OCI-LY1 (cell line): ENCODE measurements at regions not wholly inside any gene's neighbourhood (a gene's known extent, or its start where the extent isn't known, plus 50 kb on each side); places are given as distances from the start of the nearest gene placed in this dataset.

Source experiments
- H2AFZ ChIP-seq: fragments of 200-600 bp; sonication (generic), shearing (Covaris generic); 2 replicates; pipeline ENCODE4 v1.6.0; 2014; ENCODE audit warnings: antibody characterized with exemption, mild to moderate bottlenecking, low read length
- H3F3A ChIP-seq: fragments of 200-600 bp; sonication (generic), shearing (Covaris generic); 2 replicates; pipeline ENCODE4 v1.6.0; 2014; ENCODE audit warnings: mild to moderate bottlenecking, antibody characterized with exemption, low read length, moderate library complexity; ENCODE audit not compliant: insufficient read depth
- H3K27ac ChIP-seq: fragments of 200-600 bp; sonication (generic); 2 replicates; pipeline ENCODE4 v1.5.1; 2014; ENCODE audit warnings: low read length, mixed run types, mild to moderate bottlenecking, low read depth; ENCODE audit not compliant: poor library complexity, severe bottlenecking
- H3K27me3 ChIP-seq: fragments of 200-600 bp; sonication (generic); 2 replicates; pipeline ENCODE4 v1.6.0; 2014; ENCODE audit warnings: antibody characterized with exemption, mild to moderate bottlenecking, low read length, moderate library complexity; ENCODE audit not compliant: insufficient read depth
- H3K36me3 ChIP-seq: fragments of 200-600 bp; sonication (generic); 2 replicates; pipeline ENCODE4 v1.6.1; 2014; ENCODE audit warnings: mild to moderate bottlenecking, antibody characterized with exemption, low read length, moderate library complexity, mixed read lengths; ENCODE audit not compliant: insufficient read depth
- H3K4me1 ChIP-seq: fragments of 200-600 bp; sonication (generic); 2 replicates; pipeline ENCODE4 v1.5.1; 2014; ENCODE audit warnings: mild to moderate bottlenecking, low read length, moderate library complexity; ENCODE audit not compliant: insufficient read depth, severe bottlenecking
- H3K4me2 ChIP-seq: fragments of 200-600 bp; sonication (generic), shearing (Covaris generic); 2 replicates; pipeline ENCODE4 v1.6.1; 2014; ENCODE audit warnings: low read length
- H3K4me3 ChIP-seq: fragments of 200-600 bp; sonication (generic); 2 replicates; pipeline ENCODE4 v1.5.1; 2014; ENCODE audit warnings: low read length, low read depth, mild to moderate bottlenecking, mixed read lengths; ENCODE audit not compliant: poor library complexity, severe bottlenecking
- H3K79me2 ChIP-seq: fragments of 200-600 bp; shearing (Covaris generic); 2 replicates; pipeline ENCODE4 v1.6.1; 2016; ENCODE audit warnings: mixed run types, low read length, mixed read lengths; ENCODE audit not compliant: insufficient read depth
- H3K9ac ChIP-seq: fragments of 200-600 bp; sonication (generic), shearing (Covaris generic); 2 replicates; pipeline ENCODE4 v1.6.1; 2014; ENCODE audit warnings: mild to moderate bottlenecking, low read length, mixed read lengths
- H3K9me2 ChIP-seq: fragments of 200-600 bp; sonication (generic), shearing (Covaris generic); 2 replicates; pipeline ENCODE4 v1.6.1; 2014; ENCODE audit warnings: low read depth, mild to moderate bottlenecking, low read length, mixed read lengths
- H3K9me3 ChIP-seq: fragments of 200-600 bp; shearing (Covaris generic); 2 replicates; pipeline ENCODE4 v1.6.1; 2014; ENCODE audit warnings: low read length, mixed read lengths
- H4K20me1 ChIP-seq: fragments of 200-600 bp; sonication (generic), shearing (Covaris generic); 2 replicates; pipeline ENCODE4 v1.6.0; 2016; ENCODE audit warnings: mild to moderate bottlenecking, low read length; ENCODE audit not compliant: insufficient read depth
- EZH2 ChIP-seq: fragments of 200-600 bp; sonication (generic), shearing (Covaris generic); IDR thresholded peaks from 2 replicates; pipeline ENCODE4 v1.8.0; 2017; ENCODE audit warnings: borderline replicate concordance, mixed run types, mild to moderate bottlenecking, antibody characterized with exemption, low read length, moderate library complexity, mixed read lengths
- TF ChIP-seq, protein P1 (sequence below): fragments of 200-600 bp; sonication (generic), shearing (Covaris generic); IDR thresholded peaks from 2 replicates; pipeline ENCODE4 v1.5.1; 2017; ENCODE audit warnings: mild to moderate bottlenecking, antibody characterized with exemption, low read length, moderate library complexity, mixed read lengths

DNA sequence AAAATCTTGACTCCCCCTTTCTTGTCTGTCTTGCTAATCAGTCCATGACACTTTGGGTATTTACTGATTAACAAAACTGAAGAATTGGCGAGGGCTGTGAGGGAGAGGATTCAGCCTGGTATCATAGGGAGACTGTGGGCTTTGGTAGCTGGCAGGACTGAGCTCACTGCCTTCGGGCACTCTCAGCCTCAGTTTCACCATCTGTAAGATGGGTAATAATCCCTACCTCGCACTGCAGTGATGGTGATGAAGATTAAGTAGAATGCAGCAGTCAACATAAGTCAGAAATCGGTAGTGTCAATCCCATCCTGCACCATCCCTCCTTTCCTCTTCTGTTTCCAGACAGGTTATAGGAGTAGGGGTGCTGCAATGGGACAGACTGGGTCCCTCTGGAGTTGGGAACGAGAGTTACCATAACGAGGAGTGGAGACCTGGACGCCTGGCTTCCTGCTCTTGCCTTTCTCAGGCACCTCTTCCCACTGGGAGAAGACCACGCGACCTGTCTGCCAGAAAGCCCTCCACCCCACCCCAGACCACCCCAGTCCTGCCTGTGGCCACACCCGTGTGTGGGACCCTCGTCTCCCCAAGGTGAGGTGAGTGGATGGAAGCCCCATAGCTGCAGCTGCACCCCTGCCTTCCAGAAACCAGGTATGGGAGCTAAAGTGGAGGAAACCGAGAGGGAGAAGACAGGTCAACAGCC is 99.1 kb downstream of the SNX5 start:
- no peaks in the 10 kb centered on the region for H3K36me3 ChIP-seq
- H3K4me1 ChIP-seq = peaks cover 19% of the 10 kb centered on the region
- no peaks in the 10 kb centered on the region for H3K79me2 ChIP-seq

DNA sequence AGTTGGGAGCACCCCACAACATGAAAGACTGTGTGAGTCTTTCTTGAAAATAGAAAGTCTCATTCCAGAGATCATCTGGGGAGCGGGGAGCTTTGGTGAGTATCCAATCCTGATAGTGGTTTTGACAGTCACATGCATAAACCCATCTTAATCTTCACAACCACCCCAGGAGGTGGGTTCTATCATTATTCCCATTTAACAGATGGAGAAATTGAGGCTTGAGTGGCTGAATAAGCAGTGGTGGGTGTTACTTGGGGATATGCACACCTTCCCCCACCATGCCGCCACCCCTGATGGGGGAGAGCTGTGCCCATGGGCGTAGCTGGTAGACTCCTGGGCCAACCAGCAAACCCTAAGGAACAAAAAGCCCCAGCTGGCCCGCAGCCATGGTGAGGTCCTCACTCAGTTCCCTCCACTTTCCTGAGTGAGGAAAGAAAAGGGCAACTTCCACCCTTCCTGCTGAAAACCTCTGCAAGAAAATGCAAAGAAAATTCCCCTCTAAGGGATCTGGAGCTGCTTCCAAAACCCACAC is 99.8 kb downstream of the SNX5 start:
- Histone ChIP-seq H2AFZ (no peak overlapping the region), H3F3A (no peaks in the 10 kb centered on the region), H3K9ac (no peak overlapping the region), H4K20me1 (no peaks in the 10 kb centered on the region), H3K36me3 (no peaks in the 10 kb centered on the region), H3K79me2 (no peaks in the 10 kb centered on the region), H3K27me3 (no peaks in the 10 kb centered on the region), H3K27ac (no peak overlapping the region), H3K4me3 (no peak overlapping the region), H3K9me3 (no peaks in the 10 kb centered on the region), H3K9me2 (no peaks in the 10 kb centered on the region), H3K4me1 (peaks cover 13% of the 10 kb centered on the region), H3K4me2 (no peak overlapping the region)
- no peak for TF ChIP-seq EZH2
- TF ChIP-seq, protein P1, sequence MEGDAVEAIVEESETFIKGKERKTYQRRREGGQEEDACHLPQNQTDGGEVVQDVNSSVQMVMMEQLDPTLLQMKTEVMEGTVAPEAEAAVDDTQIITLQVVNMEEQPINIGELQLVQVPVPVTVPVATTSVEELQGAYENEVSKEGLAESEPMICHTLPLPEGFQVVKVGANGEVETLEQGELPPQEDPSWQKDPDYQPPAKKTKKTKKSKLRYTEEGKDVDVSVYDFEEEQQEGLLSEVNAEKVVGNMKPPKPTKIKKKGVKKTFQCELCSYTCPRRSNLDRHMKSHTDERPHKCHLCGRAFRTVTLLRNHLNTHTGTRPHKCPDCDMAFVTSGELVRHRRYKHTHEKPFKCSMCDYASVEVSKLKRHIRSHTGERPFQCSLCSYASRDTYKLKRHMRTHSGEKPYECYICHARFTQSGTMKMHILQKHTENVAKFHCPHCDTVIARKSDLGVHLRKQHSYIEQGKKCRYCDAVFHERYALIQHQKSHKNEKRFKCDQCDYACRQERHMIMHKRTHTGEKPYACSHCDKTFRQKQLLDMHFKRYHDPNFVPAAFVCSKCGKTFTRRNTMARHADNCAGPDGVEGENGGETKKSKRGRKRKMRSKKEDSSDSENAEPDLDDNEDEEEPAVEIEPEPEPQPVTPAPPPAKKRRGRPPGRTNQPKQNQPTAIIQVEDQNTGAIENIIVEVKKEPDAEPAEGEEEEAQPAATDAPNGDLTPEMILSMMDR = no peak

More for the DNA sequence above, 99.1 kb downstream of the SNX5 start:
- Histone ChIP-seq H3K9me2 (no peaks in the 10 kb centered on the region), H2AFZ (no peak overlapping the region), H3K27me3 (no peaks in the 10 kb centered on the region), H3K27ac (no peak overlapping the region), H3K4me3 (no peak overlapping the region), H3K4me2 (no peak overlapping the region), H3F3A (no peaks in the 10 kb centered on the region), H4K20me1 (no peaks in the 10 kb centered on the region), H3K9ac (no peak overlapping the region), H3K9me3 (no peaks in the 10 kb centered on the region)
- TF ChIP-seq, protein P1 = no peak
- TF ChIP-seq EZH2 = no peak

DNA sequence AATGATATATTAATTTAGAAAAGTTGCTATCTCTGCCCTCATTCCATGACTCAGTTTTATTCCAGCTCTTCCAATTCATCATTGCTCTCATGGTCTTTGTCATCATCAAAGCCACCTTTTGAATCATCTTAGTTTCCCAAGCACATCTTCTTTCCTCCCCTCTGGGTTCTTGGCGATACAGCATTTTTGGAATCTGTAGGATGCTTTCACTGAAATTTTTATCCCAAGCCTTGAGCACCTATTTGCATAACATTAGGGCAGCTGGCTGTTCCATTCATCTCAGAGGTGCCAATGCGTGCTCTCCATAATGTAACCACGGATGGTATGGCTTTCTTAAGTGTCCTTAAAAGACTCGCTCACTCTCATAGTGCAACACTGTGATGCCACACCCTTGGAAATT is 100.4 kb downstream of the SNX5 start:
- Histone ChIP-seq H2AFZ (no peak overlapping the region), H3K27ac (no peak overlapping the region), H3K4me2 (no peak overlapping the region)

More for the DNA sequence above, 100.4 kb downstream of the SNX5 start:
- no peaks in the 10 kb centered on the region for H3K36me3 ChIP-seq
- no peaks in the 10 kb centered on the region for H3K27me3 ChIP-seq
- no peaks in the 10 kb centered on the region for H3K79me2 ChIP-seq
- H3K9ac ChIP-seq = no peak overlapping the region
- no peaks in the 10 kb centered on the region for H3K9me3 ChIP-seq
- H3K4me3 ChIP-seq = no peak overlapping the region
- peaks cover 10% of the 10 kb centered on the region for H3K4me1 ChIP-seq
- no peaks in the 10 kb centered on the region for H3K9me2 ChIP-seq
- no peak for TF ChIP-seq EZH2
- TF ChIP-seq, protein P1 = no peak
- no peaks in the 10 kb centered on the region for H4K20me1 ChIP-seq
- H3F3A ChIP-seq = no peaks in the 10 kb centered on the region
